ENCODE measurements at regions not wholly inside any gene's neighbourhood (a gene's known extent, or its start where the extent isn't known, plus 50 kb on each side); places are given as distances from the start of the nearest gene placed in this dataset.

DNA sequence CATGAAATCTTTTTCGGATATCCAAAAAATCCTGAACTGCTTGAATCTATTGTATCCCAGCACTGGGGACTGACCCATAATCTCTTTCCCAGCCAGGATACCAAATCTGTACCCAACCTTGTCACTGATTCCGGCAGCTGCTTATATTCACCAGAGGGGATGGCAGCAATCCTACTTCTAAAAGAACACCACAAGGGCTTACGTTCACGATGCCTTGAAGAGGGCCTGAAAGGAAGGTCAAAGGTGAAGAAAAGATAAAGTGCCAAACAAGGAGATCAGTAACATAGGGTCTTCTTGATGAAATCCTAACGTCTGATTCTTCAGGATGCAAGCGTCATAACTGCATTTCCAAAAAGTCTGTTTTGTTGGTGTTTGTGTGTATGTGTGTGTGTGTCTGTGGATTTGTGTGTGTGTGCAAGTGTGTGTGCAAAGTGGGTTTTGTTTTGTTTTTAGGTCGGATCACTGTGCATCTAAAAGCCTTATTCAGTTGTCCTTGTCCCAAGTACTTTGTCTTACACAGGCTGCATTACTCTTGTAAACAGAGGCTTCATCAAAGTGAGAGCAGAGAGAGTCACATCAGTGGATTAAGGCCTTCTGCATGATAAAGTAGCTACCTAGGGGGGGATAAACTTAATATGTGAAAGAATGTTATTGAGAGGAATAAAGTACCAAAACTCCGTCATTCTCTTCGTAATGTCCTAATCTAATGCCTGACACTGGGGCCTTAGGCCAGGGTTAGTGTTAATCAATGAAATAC is 179.3 kb downstream of the BARHL2 start:
- TF ChIP-seq, protein P1, sequence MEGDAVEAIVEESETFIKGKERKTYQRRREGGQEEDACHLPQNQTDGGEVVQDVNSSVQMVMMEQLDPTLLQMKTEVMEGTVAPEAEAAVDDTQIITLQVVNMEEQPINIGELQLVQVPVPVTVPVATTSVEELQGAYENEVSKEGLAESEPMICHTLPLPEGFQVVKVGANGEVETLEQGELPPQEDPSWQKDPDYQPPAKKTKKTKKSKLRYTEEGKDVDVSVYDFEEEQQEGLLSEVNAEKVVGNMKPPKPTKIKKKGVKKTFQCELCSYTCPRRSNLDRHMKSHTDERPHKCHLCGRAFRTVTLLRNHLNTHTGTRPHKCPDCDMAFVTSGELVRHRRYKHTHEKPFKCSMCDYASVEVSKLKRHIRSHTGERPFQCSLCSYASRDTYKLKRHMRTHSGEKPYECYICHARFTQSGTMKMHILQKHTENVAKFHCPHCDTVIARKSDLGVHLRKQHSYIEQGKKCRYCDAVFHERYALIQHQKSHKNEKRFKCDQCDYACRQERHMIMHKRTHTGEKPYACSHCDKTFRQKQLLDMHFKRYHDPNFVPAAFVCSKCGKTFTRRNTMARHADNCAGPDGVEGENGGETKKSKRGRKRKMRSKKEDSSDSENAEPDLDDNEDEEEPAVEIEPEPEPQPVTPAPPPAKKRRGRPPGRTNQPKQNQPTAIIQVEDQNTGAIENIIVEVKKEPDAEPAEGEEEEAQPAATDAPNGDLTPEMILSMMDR (IDR thresholded peaks at IDR 0.05; ENCODE audit: poor library complexity) = no peak
- TF ChIP-seq EZH2 (IDR thresholded peaks at IDR 0.05; ENCODE audit: borderline replicate concordance) (no peak), EZH2phosphoT487 (IDR thresholded peaks at IDR 0.05; ENCODE audit: low read depth, severe bottlenecking, unreplicated experiment) (no peak)
